B cell (primary cell): ENCODE measurements at regions not wholly inside any gene's neighbourhood (a gene's known extent, or its start where the extent isn't known, plus 50 kb on each side); places are given as distances from the start of the nearest gene placed in this dataset.

ENCODE experiments used
- ATAC-seq: fragments of 200-7000 bp; cut with Tn5 transposase; one replicate; pipeline ENCODE4 v1.10.0; 2021; ENCODE audit warnings: low read depth, mild to moderate bottlenecking, moderate number of reproducible peaks, moderate library complexity
- CTCF ChIA-PET: fragments of 350-600 bp; sonication (Branson Sonifier 250); formaldehyde crosslinking; loops from one replicate; lab custom pipeline; 2021; ENCODE audit warnings: antibody characterized with exemption, inconsistent platforms; lab: Charles Lee
- POLR2A ChIA-PET: fragments of 350-600 bp; sonication (Branson Sonifier 250); formaldehyde crosslinking; loops from one replicate; lab custom pipeline; 2021; ENCODE audit warnings: antibody characterized with exemption; lab: Charles Lee
- DNase-seq: peaks from one replicate; pipeline ENCODE4 v3.0.0; 2013
- H2AFZ ChIP-seq: 2 replicates; pipeline ENCODE4 v1.6.1; 2012; ENCODE audit warnings: mild to moderate bottlenecking, low read depth, low read length; ENCODE audit not compliant: insufficient read depth, poor library complexity, severe bottlenecking
- H3K27ac ChIP-seq, 2 donors: 1 replicate in 1 of 2; 2 replicates in 1 of 2; pipeline ENCODE4 v1.5.1; 2012 to 2013; ENCODE audit warnings: low read length in 2 of 2, mild to moderate bottlenecking in 2 of 2, moderate library complexity in 1 of 2
- H3K27me3 ChIP-seq, 4 experiments: fragments of 200-600 bp in 1 of 4; sonication (generic) in 1 of 4; replicated peaks in 1 of 4; 1 replicate in 2 of 4; 2 replicates in 2 of 4; pipeline versions ENCODE4 v1.6.1 to v1.7.0; 2013 to 2016; ENCODE audit warnings: low read length in 3 of 4, mild to moderate bottlenecking in 2 of 4, mixed read lengths in 1 of 4, moderate library complexity in 1 of 4; ENCODE audit not compliant: insufficient read depth in 4 of 4, control insufficient read depth in 3 of 4; ENCODE audit errors: control extremely low read depth in 1 of 4
- H3K36me3 ChIP-seq, 2 experiments: replicated peaks in 1 of 2; 1 replicate in 1 of 2; 2 replicates in 1 of 2; pipeline versions ENCODE4 v1.6.1 to v1.7.1; 2013; ENCODE audit warnings: low read length in 1 of 2; ENCODE audit not compliant: insufficient read depth in 2 of 2, control insufficient read depth in 1 of 2; ENCODE audit errors: control extremely low read depth in 1 of 2, extremely low read depth in 1 of 2
- H3K4me1 ChIP-seq, 2 donors: fragments of 200-600 bp in 1 of 2; sonication (generic) in 1 of 2; 1 replicate in 1 of 2; 2 replicates in 1 of 2; pipeline versions ENCODE4 v1.5.1 to v1.6.1; 2013 to 2017; ENCODE audit warnings: low read length in 2 of 2; ENCODE audit not compliant: control insufficient read depth in 2 of 2, insufficient read depth in 2 of 2
- H3K4me2 ChIP-seq: replicated peaks from 2 replicates; pipeline ENCODE3; 2012; ENCODE audit warnings: mild to moderate bottlenecking, low read depth, low read length; ENCODE audit not compliant: poor library complexity, severe bottlenecking
- H3K4me3 ChIP-seq, 5 experiments: fragments of 200-600 bp in 1 of 5; sonication (generic) in 1 of 5; 1 replicate in 3 of 5; 2 replicates in 2 of 5; pipeline versions ENCODE4 v1.5.1 to v1.7.0; 2011 to 2016; ENCODE audit warnings: low read length in 4 of 5, mild to moderate bottlenecking in 4 of 5, low read depth in 2 of 5, control low read depth in 1 of 5, moderate library complexity in 1 of 5; ENCODE audit not compliant: insufficient read depth in 1 of 5; ENCODE audit errors: control extremely low read depth in 1 of 5, extremely low read depth in 1 of 5
- H3K79me2 ChIP-seq: fragments of 200-600 bp; sonication (generic); one replicate; pipeline ENCODE4 v1.6.0; 2016; ENCODE audit warnings: low read length; ENCODE audit not compliant: control insufficient read depth, insufficient read depth
- H3K9ac ChIP-seq: fragments of 200-600 bp; sonication (generic); 2 replicates; pipeline ENCODE4 v1.6.1; 2017; ENCODE audit warnings: mild to moderate bottlenecking, low read length, moderate library complexity
- H3K9me3 ChIP-seq, 3 donors: one replicate each; pipeline versions ENCODE4 v1.6.1 to v1.7.1; 2013; ENCODE audit warnings: low read length in 2 of 3; ENCODE audit not compliant: control insufficient read depth in 2 of 3, insufficient read depth in 1 of 3; ENCODE audit errors: control extremely low read depth in 1 of 3
- H4K20me1 ChIP-seq: 2 replicates; pipeline ENCODE4 v1.6.0; 2012; ENCODE audit warnings: mild to moderate bottlenecking, low read length; ENCODE audit not compliant: insufficient read depth, control insufficient read depth, poor library complexity, severe bottlenecking
- H3K27ac Mint-ChIP-seq: one replicate; pipeline ENCODE4 v1.8.0; 2021; ENCODE audit warnings: mixed read lengths
- H3K27me3 Mint-ChIP-seq: one replicate; pipeline ENCODE4 v1.8.0; 2021; ENCODE audit warnings: mixed read lengths
- H3K4me1 Mint-ChIP-seq: one replicate; pipeline ENCODE4 v1.8.0; 2021; ENCODE audit warnings: mixed read lengths
- H3K4me3 Mint-ChIP-seq: one replicate; pipeline ENCODE4 v1.8.0; 2021; ENCODE audit warnings: mixed read lengths
- H3K9me3 Mint-ChIP-seq: one replicate; pipeline ENCODE4 v1.8.0; 2022; ENCODE audit warnings: mixed read lengths; ENCODE audit not compliant: insufficient read depth
- EZH2 ChIP-seq: IDR thresholded peaks from 2 replicates; pipeline ENCODE4 v1.6.1; 2012; ENCODE audit warnings: borderline replicate concordance, low read depth, mild to moderate bottlenecking, moderate library complexity, low read length; ENCODE audit not compliant: insufficient read depth, poor library complexity, severe bottlenecking
- WGBS: methylation state at CpG from one replicate; pipeline ENCODE4 v1.1.5; 2013; ENCODE audit warnings: missing lambda C conversion rate; ENCODE audit not compliant: insufficient coverage; 5-methylcytosine and 5-hydroxymethylcytosine counted together
- intact Hi-C: fragments of 100-400 bp; cut with micrococcal nuclease; formaldehyde crosslinking; loops from one replicate; pipeline ENCODE4 v1.10.0; 2022
- TF ChIP-seq, protein P1 (sequence below): fragments of 200-600 bp; IDR thresholded peaks from one replicate; pipeline ENCODE4 v1.8.0; 2022; ENCODE audit warnings: antibody characterized with exemption, mild to moderate bottlenecking

DNA sequence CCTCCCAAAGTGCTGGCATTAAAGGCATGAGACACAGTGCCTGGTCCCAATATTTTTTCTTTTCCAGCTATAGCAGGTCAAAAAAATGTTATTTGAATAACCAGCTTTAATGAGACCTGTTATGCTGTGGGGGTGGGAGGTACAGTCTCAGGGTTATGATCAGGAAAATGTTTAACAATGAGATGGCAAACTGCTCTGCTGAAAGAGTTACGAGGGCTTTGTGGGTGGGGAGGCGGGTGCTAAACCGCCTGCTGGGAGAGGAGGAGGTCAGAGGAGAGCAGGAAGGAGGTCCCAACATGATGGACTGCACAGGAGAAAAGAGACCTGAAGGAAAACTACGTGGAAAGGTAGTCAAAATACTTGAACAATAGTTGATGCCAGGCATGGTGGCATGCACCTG lies 126.0 kb upstream of the B3GALT2 start:
- H3K79me2 ChIP-seq, result no peaks in the 10 kb centered on the region
- ATAC-seq (no peak), DNase-seq (no peak)
- H4K20me1 ChIP-seq, result no peaks in the 10 kb centered on the region
- no peak overlapping the region for H3K4me2 ChIP-seq
- Mint-ChIP-seq H3K27me3 (peaks cover 8% of the 10 kb centered on the region), H3K9me3 (no peaks in the 10 kb centered on the region), H3K4me3 (no peak overlapping the region), H3K4me1 (no peaks in the 10 kb centered on the region), H3K27ac (no peak overlapping the region)
- no peaks in the 10 kb centered on the region for H3K9me3 ChIP-seq
- no peak overlapping the region for H2AFZ ChIP-seq
- H3K36me3 ChIP-seq, result no peaks in the 10 kb centered on the region
- TF ChIP-seq EZH2, result no peak
- TF ChIP-seq, protein P1, sequence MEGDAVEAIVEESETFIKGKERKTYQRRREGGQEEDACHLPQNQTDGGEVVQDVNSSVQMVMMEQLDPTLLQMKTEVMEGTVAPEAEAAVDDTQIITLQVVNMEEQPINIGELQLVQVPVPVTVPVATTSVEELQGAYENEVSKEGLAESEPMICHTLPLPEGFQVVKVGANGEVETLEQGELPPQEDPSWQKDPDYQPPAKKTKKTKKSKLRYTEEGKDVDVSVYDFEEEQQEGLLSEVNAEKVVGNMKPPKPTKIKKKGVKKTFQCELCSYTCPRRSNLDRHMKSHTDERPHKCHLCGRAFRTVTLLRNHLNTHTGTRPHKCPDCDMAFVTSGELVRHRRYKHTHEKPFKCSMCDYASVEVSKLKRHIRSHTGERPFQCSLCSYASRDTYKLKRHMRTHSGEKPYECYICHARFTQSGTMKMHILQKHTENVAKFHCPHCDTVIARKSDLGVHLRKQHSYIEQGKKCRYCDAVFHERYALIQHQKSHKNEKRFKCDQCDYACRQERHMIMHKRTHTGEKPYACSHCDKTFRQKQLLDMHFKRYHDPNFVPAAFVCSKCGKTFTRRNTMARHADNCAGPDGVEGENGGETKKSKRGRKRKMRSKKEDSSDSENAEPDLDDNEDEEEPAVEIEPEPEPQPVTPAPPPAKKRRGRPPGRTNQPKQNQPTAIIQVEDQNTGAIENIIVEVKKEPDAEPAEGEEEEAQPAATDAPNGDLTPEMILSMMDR, result no peak
- CTCF ChIA-PET, result no interaction called here
- POLR2A ChIA-PET, result no interaction called here
- no peak overlapping the region for H3K4me3 ChIP-seq
- no peaks in the 10 kb centered on the region for H3K4me1 ChIP-seq
- no peaks in the 10 kb centered on the region for H3K27me3 ChIP-seq
- no peak overlapping the region for H3K9ac ChIP-seq
- WGBS, result 93% methylated on average over 4 of the region's 4 CpGs
- intact Hi-C loops, result no loop called here
- no peak overlapping the region for H3K27ac ChIP-seq

DNA sequence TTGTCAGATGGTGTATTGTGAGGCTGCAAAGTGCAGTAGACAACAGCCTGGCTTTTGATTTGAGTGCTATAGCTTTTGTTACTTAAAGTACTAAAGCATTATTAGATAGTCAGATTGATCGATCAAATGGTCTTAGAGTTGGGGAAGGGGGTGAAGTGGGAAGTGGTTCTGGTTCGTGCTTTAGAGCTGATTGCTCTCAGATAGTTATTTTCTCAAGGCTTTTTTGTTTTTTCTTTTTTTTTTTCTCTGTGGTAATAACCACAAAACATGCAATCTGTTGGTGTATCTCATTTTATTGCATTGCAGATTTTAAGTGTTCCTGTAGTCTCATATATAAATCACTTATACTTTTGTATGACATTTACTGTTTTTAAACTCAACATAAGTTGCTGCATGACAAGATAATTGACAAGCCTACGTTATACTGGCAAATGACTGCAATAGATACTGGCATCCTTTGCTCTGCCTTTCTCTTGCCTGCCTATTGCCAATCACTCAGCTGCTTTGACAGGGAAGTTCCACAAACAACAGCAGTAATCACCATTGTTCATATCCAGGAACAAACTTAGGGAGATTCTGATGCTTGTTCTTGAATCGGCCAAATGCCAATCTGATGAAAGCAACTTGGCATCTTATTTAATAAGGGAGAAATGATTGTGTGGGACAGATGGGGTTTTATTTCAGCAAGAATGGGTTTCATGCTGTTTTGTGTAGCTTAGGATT lies 125.0 kb upstream of the B3GALT2 start:
- Histone ChIP-seq H3K36me3 (no peaks in the 10 kb centered on the region), H3K27me3 (no peaks in the 10 kb centered on the region), H3K4me3 (no peak overlapping the region), H3K9ac (no peak overlapping the region), H2AFZ (no peak overlapping the region), H3K9me3 (no peaks in the 10 kb centered on the region), H4K20me1 (no peaks in the 10 kb centered on the region), H3K27ac (no peak overlapping the region), H3K4me2 (no peak overlapping the region), H3K79me2 (no peaks in the 10 kb centered on the region), H3K4me1 (no peaks in the 10 kb centered on the region)
- POLR2A ChIA-PET, result no interaction called here
- no CpG with 5 or more reads among the region's 4 CpGs for WGBS
- ATAC-seq, result no peak
- Mint-ChIP-seq H3K27ac (no peak overlapping the region), H3K4me3 (no peak overlapping the region), H3K9me3 (no peaks in the 10 kb centered on the region), H3K4me1 (no peaks in the 10 kb centered on the region), H3K27me3 (peaks cover 8% of the 10 kb centered on the region)
- no peak for TF ChIP-seq EZH2
- TF ChIP-seq, protein P1, result no peak
- CTCF ChIA-PET, result no interaction called here
- intact Hi-C loops, result no loop called here
- no peak for DNase-seq
